GM23338 (cell line): ENCODE measurements at regions not wholly inside any gene's neighbourhood (a gene's known extent, or its start where the extent isn't known, plus 50 kb on each side); places are given as distances from the start of the nearest gene placed in this dataset.

Experiments used
- ATAC-seq: fragments of 200-7000 bp; cut with Tn5 transposase; 3 replicates; pipeline ENCODE4 v1.9.1; 2020
- DNase-seq: peaks from one replicate; pipeline ENCODE4 v3.0.0-alpha.2; 2015; ENCODE audit warnings: low spot score
- H2AFZ ChIP-seq: fragments of 200-600 bp; sonication (generic); 2 replicates; pipeline ENCODE4 v1.8.0; 2016; ENCODE audit warnings: antibody characterized with exemption, mild to moderate bottlenecking, moderate library complexity
- H3F3A ChIP-seq: fragments of 200-600 bp; sonication (generic); replicated peaks from 2 replicates; pipeline ENCODE4 v1.8.0; 2017; ENCODE audit warnings: antibody characterized with exemption, mixed run types, low read depth
- H3K27ac ChIP-seq: fragments of 200-600 bp; sonication (generic); 2 replicates; pipeline ENCODE4 v1.6.1; 2016; ENCODE audit warnings: low read depth
- H3K27me3 ChIP-seq: fragments of 200-600 bp; sonication (generic); 2 replicates; pipeline ENCODE4 v1.8.0; 2016; ENCODE audit warnings: mild to moderate bottlenecking, mixed run types, moderate library complexity; ENCODE audit not compliant: insufficient read depth
- H3K36me3 ChIP-seq: fragments of 200-600 bp; sonication (generic); 2 replicates; pipeline ENCODE4 v1.8.0; 2016; ENCODE audit warnings: mild to moderate bottlenecking; ENCODE audit not compliant: insufficient read depth
- H3K4me1 ChIP-seq: fragments of 200-600 bp; sonication (generic); 2 replicates; pipeline ENCODE4 v1.8.0; 2016; ENCODE audit warnings: mild to moderate bottlenecking, moderate library complexity; ENCODE audit not compliant: insufficient read depth
- H3K4me2 ChIP-seq: fragments of 200-600 bp; sonication (generic); 2 replicates; pipeline ENCODE4 v1.7.1; 2017; ENCODE audit warnings: mixed run types
- H3K4me3 ChIP-seq: fragments of 200-600 bp; sonication (generic); 2 replicates; pipeline ENCODE4 v1.6.1; 2016; ENCODE audit warnings: mixed run types
- H3K79me2 ChIP-seq: fragments of 200-600 bp; sonication (generic); replicated peaks from 2 replicates; pipeline ENCODE4 v1.8.0; 2017; ENCODE audit warnings: mild to moderate bottlenecking; ENCODE audit not compliant: insufficient read depth
- H3K9me2 ChIP-seq: fragments of 200-600 bp; sonication (generic); 2 replicates; pipeline ENCODE4 v1.8.0; 2017; ENCODE audit not compliant: insufficient read depth
- H4K20me1 ChIP-seq: fragments of 200-600 bp; sonication (generic); replicated peaks from 2 replicates; pipeline ENCODE4 v1.8.0; 2017; ENCODE audit warnings: mild to moderate bottlenecking; ENCODE audit not compliant: insufficient read depth
- H3K27ac Mint-ChIP-seq: 2 replicates; pipeline ENCODE4 v1.8.0; 2020; ENCODE audit warnings: inconsistent platforms, mild to moderate bottlenecking, moderate library complexity, mixed read lengths
- H3K27me3 Mint-ChIP-seq: 3 replicates; pipeline ENCODE4 v1.8.0; 2022; ENCODE audit warnings: low read depth, mild to moderate bottlenecking, moderate library complexity, mixed read lengths, inconsistent platforms; ENCODE audit not compliant: insufficient read depth, poor library complexity
- H3K36me3 Mint-ChIP-seq: 3 replicates; pipeline ENCODE4 v1.8.0; 2021; ENCODE audit warnings: low read depth, mild to moderate bottlenecking, inconsistent platforms, moderate library complexity, mixed read lengths
- H3K4me1 Mint-ChIP-seq: 3 replicates; pipeline ENCODE4 v1.8.0; 2020; ENCODE audit warnings: mild to moderate bottlenecking, inconsistent platforms, mixed read lengths
- H3K4me3 Mint-ChIP-seq: 3 replicates; pipeline ENCODE4 v1.8.0; 2021; ENCODE audit warnings: moderate library complexity, mild to moderate bottlenecking, inconsistent platforms, mixed read lengths
- H3K9me3 Mint-ChIP-seq: 3 replicates; pipeline ENCODE4 v1.8.0; 2020; ENCODE audit warnings: moderate library complexity, mild to moderate bottlenecking, inconsistent platforms, mixed read lengths
- CREB1 ChIP-seq: fragments of 250-450 bp; sonication (Bioruptor Pico); IDR thresholded peaks from 2 replicates; pipeline ENCODE4 v1.5.0; 2020; ENCODE audit warnings: low read depth, mild to moderate bottlenecking, moderate library complexity
- CTCF ChIP-seq, 2 experiments: fragments of 200-600 bp in 1 of 2; sonication (generic) in 1 of 2; conservative IDR thresholded peaks; 2 replicates each; pipeline versions ENCODE4 v1.5.1 to v1.6.1; 2016 to 2017; ENCODE audit warnings: antibody characterized with exemption in 2 of 2, low read depth in 2 of 2, mild to moderate bottlenecking in 2 of 2, moderate library complexity in 1 of 2
- ETS1 ChIP-seq: IDR thresholded peaks from 2 replicates; pipeline ENCODE4 v1.6.1; 2016; ENCODE audit warnings: antibody characterized with exemption
- EZH2phosphoT487 ChIP-seq: fragments of 200-600 bp; sonication (generic); IDR thresholded peaks from one replicate; pipeline ENCODE4 v1.8.1; 2018; ENCODE audit warnings: antibody characterized with exemption; ENCODE audit not compliant: unreplicated experiment
- JUNB ChIP-seq: IDR thresholded peaks from one replicate; pipeline ENCODE4 v1.6.1; 2016; ENCODE audit warnings: antibody characterized with exemption; ENCODE audit not compliant: unreplicated experiment
- NANOG ChIP-seq: IDR thresholded peaks from 2 replicates; pipeline ENCODE4 v1.6.1; 2016; ENCODE audit warnings: antibody characterized with exemption, borderline replicate concordance
- REST ChIP-seq: IDR thresholded peaks from one replicate; pipeline ENCODE4 v1.6.1; 2018; ENCODE audit warnings: antibody characterized with exemption; ENCODE audit not compliant: unreplicated experiment
- STAT1 ChIP-seq: IDR thresholded peaks from one replicate; pipeline ENCODE4 v1.6.1; 2016; ENCODE audit warnings: antibody characterized with exemption; ENCODE audit not compliant: unreplicated experiment
- ZNF114 ChIP-seq: fragments of 250-450 bp; sonication (Bioruptor Pico); IDR thresholded peaks from 2 replicates; pipeline ENCODE4 v1.5.0; 2020; ENCODE audit warnings: mild to moderate bottlenecking, moderate library complexity
- ZNF331 ChIP-seq: fragments of 250-450 bp; sonication (Bioruptor Pico); IDR thresholded peaks from 2 replicates; pipeline ENCODE4 v1.5.0; 2020; ENCODE audit warnings: low read depth, mild to moderate bottlenecking, moderate library complexity
- ZNF462 ChIP-seq: fragments of 250-450 bp; sonication (Bioruptor Pico); IDR thresholded peaks from 2 replicates; pipeline ENCODE4 v1.5.0; 2020; ENCODE audit warnings: mild to moderate bottlenecking, moderate library complexity

- TF ChIP-seq REST = no peak
- TF ChIP-seq CREB1 (CRISPR knock-in tag) = no peak
- no peak for TF ChIP-seq ETS1
- no peak for TF ChIP-seq ZNF331
- no peak for TF ChIP-seq CTCF (conservative IDR thresholded peaks at IDR 0.05; ENCODE audit: low read depth in 2 of 2)
- no peak for TF ChIP-seq STAT1
- TF ChIP-seq NANOG = no peak
- TF ChIP-seq JUNB = no peak
- TF ChIP-seq ZNF114 (CRISPR knock-in tag) = no peak
Observed at GRCh38 chr2:101563849-101564248, 88.9 kb upstream of the RFX8 start (continued).

- no peaks in the 10 kb centered on the region for H3F3A ChIP-seq
- H3K4me3 ChIP-seq = no peak overlapping the region
- peaks cover 14% of the 10 kb centered on the region for H3K4me1 Mint-ChIP-seq
- no peaks in the 10 kb centered on the region for H4K20me1 ChIP-seq
- peaks cover 8% of the 10 kb centered on the region for H3K27me3 Mint-ChIP-seq
- no peak overlapping the region for H3K4me2 ChIP-seq
- no peaks in the 10 kb centered on the region for H3K79me2 ChIP-seq
- DNase-seq (no peak), ATAC-seq (no peak)
- TF ChIP-seq ZNF331 (no peak), EZH2phosphoT487 (no peak), NANOG (no peak), ZNF462 (CRISPR knock-in tag) (no peak), STAT1 (no peak)
- no peak overlapping the region for H3K27ac Mint-ChIP-seq
- no peaks in the 10 kb centered on the region for H3K36me3 ChIP-seq
- H3K36me3 Mint-ChIP-seq = no peaks in the 10 kb centered on the region
- H3K4me1 ChIP-seq = peaks cover 6% of the 10 kb centered on the region; the same call in 1 of the 2 replicates
- no peaks in the 10 kb centered on the region for H3K9me3 Mint-ChIP-seq
- H2AFZ ChIP-seq = no peak overlapping the region
- H3K9me2 ChIP-seq = 0 out of 2 replicates have a peak, but pooled peaks cover 14% of the 10 kb centered on the region
- no peak overlapping the region for H3K4me3 Mint-ChIP-seq
- H3K27ac ChIP-seq = no peak overlapping the region
- H3K27me3 ChIP-seq = no peaks in the 10 kb centered on the region
Observed at GRCh38 chr2:101560780-101561315, 85.9 kb upstream of the RFX8 start.
